PC-9 (cell line): ENCODE measurements at regions not wholly inside any gene's neighbourhood (a gene's known extent, or its start where the extent isn't known, plus 50 kb on each side); places are given as distances from the start of the nearest gene placed in this dataset.

Experiments
- CTCF ChIP-seq: fragments of 200-600 bp; sonication (generic); conservative IDR thresholded peaks from 2 replicates; pipeline ENCODE4 v1.6.1; 2017; ENCODE audit warnings: mixed run types, antibody characterized with exemption, mild to moderate bottlenecking, moderate library complexity
- EZH2 ChIP-seq: fragments of 200-600 bp; sonication (generic); IDR thresholded peaks from 2 replicates; pipeline ENCODE4 v1.8.0; 2017; ENCODE audit warnings: antibody characterized with exemption, low read depth

GRCh38 chr7:145031162-145031561, 195.3 kb upstream of the TPK1 start:
- TF ChIP-seq EZH2 = no peak
- TF ChIP-seq CTCF = no peak
